GM12865 (cell line): ENCODE measurements at regions not wholly inside any gene's neighbourhood (a gene's known extent, or its start where the extent isn't known, plus 50 kb on each side); places are given as distances from the start of the nearest gene placed in this dataset.

Experiments used
- DNase-seq: peaks from one replicate; pipeline ENCODE4 v3.0.0; 2010; ENCODE audit warnings: low read depth
- H3K4me3 ChIP-seq: 2 replicates; pipeline ENCODE4 v1.5.1; 2011; ENCODE audit warnings: mild to moderate bottlenecking, low read depth, low read length, control low read depth
- TF ChIP-seq, protein P1 (sequence below): IDR thresholded peaks from 2 replicates; pipeline ENCODE4 v1.5.1; 2011; ENCODE audit warnings: low read length, control low read depth, low read depth, inconsistent platforms; ENCODE audit not compliant: insufficient read depth; ENCODE audit errors: missing control alignments

- no peak overlapping the region for H3K4me3 ChIP-seq
- TF ChIP-seq, protein P1, sequence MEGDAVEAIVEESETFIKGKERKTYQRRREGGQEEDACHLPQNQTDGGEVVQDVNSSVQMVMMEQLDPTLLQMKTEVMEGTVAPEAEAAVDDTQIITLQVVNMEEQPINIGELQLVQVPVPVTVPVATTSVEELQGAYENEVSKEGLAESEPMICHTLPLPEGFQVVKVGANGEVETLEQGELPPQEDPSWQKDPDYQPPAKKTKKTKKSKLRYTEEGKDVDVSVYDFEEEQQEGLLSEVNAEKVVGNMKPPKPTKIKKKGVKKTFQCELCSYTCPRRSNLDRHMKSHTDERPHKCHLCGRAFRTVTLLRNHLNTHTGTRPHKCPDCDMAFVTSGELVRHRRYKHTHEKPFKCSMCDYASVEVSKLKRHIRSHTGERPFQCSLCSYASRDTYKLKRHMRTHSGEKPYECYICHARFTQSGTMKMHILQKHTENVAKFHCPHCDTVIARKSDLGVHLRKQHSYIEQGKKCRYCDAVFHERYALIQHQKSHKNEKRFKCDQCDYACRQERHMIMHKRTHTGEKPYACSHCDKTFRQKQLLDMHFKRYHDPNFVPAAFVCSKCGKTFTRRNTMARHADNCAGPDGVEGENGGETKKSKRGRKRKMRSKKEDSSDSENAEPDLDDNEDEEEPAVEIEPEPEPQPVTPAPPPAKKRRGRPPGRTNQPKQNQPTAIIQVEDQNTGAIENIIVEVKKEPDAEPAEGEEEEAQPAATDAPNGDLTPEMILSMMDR, result no peak
- no peak for DNase-seq
Measured at GRCh38 chr11:126114486-126115126, 51.9 kb upstream of the CDON start.

DNA sequence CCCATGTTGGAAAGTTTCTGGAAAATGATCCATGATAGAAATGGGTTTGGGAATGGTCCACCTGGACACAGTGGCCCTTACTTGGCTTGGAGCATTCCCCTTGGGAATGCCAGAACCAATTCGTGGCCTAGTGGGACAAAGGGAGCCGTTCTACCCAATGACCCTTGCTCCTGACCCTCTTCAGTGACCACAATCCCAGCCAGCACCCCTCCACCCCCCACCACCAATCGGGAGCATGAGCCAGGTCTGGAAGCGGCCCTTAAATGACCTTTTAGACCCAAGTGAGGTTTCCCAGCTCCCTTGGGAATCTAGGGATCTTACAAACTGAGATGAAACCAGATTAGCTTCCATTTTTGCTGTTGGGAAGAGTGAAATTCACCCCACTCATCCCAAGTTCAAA lies 51.3 kb upstream of the CDON start:
- DNase-seq, result no peak
- TF ChIP-seq, protein P1, result no peak
- H3K4me3 ChIP-seq, result no peak overlapping the region

GRCh38 chr11:126113515-126113957 lies 50.9 kb upstream of the CDON start:
- H3K4me3 ChIP-seq, result no peak overlapping the region
- TF ChIP-seq, protein P1, result no peak
- no peak for DNase-seq

GRCh38 chr11:126113012-126113411 lies 50.3 kb upstream of the CDON start:
- TF ChIP-seq, protein P1, result no peak
- DNase-seq, result no peak
- H3K4me3 ChIP-seq, result no peak overlapping the region

DNA sequence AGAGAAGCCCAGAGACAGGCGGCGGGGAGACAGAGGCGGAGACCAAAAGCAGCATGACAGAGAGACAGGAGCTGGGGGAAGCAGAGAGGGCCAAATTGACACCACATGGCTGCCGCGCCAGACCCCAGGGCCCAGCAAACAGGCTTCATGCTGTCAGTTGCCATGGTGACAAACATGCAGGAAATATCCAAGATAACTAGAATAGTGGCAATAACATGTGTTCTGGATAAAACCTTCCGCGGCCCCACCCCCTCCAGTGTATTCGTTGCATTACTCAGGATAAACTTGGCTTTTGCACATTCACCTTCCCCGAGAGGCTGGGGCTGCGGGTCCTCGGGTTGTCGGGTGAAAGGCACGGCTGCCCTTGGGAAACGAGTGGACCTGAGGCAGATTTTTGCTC lies 49.9 kb upstream of the CDON start:
- H3K4me3 ChIP-seq, result no peak overlapping the region
- no peak for DNase-seq

More for the DNA sequence above, 49.9 kb upstream of the CDON start:
- TF ChIP-seq, protein P1, result no peak
